ENCODE measurements at regions not wholly inside any gene's neighbourhood (a gene's known extent, or its start where the extent isn't known, plus 50 kb on each side); places are given as distances from the start of the nearest gene placed in this dataset.

DNA sequence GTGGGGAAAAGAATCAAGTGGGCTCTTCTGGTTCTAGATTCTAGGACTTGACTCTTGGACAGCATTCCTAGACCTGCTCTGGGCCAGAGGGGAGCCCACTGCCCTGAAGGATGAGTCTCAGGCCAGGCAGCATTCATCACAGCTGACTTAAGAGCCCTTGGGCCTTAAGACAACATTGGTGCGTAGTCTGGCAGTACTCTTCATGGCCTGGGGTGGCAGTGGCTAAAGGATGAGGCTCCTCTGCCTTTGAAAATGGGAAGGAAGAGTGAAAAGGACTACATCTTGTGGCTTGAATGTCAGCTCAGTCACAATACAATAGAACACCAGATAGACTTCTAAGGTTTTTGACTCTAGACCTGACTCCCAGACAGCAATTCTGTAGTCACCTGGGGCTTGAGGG is 1415.1 kb upstream of the PRMT6 start:
- H3K4me1 Mint-ChIP-seq (ENCODE audit: low read depth): peaks cover 6% of the 10 kb centered on the region
- H3K36me3 Mint-ChIP-seq (ENCODE audit: insufficient read depth): no peaks in the 10 kb centered on the region
- H3K27ac Mint-ChIP-seq: no peak overlapping the region
- H3K9me3 Mint-ChIP-seq (ENCODE audit: low read depth): peaks cover 22% of the 10 kb centered on the region
- H3K4me3 Mint-ChIP-seq (ENCODE audit: low read depth): no peak overlapping the region
- no peaks in the 10 kb centered on the region for H3K27me3 Mint-ChIP-seq
- DNase-seq (ENCODE audit: low spot score, unreplicated experiment): no peak
- TF ChIP-seq, protein P1, sequence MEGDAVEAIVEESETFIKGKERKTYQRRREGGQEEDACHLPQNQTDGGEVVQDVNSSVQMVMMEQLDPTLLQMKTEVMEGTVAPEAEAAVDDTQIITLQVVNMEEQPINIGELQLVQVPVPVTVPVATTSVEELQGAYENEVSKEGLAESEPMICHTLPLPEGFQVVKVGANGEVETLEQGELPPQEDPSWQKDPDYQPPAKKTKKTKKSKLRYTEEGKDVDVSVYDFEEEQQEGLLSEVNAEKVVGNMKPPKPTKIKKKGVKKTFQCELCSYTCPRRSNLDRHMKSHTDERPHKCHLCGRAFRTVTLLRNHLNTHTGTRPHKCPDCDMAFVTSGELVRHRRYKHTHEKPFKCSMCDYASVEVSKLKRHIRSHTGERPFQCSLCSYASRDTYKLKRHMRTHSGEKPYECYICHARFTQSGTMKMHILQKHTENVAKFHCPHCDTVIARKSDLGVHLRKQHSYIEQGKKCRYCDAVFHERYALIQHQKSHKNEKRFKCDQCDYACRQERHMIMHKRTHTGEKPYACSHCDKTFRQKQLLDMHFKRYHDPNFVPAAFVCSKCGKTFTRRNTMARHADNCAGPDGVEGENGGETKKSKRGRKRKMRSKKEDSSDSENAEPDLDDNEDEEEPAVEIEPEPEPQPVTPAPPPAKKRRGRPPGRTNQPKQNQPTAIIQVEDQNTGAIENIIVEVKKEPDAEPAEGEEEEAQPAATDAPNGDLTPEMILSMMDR (IDR thresholded peaks at IDR 0.05; ENCODE audit: unreplicated experiment): no peak

- DNase-seq (ENCODE audit: low spot score, unreplicated experiment): no peak
- Mint-ChIP-seq H3K27me3 (no peaks in the 10 kb centered on the region), H3K36me3 (ENCODE audit: insufficient read depth) (no peaks in the 10 kb centered on the region), H3K9me3 (ENCODE audit: low read depth) (no peaks in the 10 kb centered on the region), H3K27ac (no peak overlapping the region), H3K4me3 (ENCODE audit: low read depth) (no peak overlapping the region), H3K4me1 (ENCODE audit: low read depth) (peaks cover 4% of the 10 kb centered on the region)
- TF ChIP-seq, protein P1 (IDR thresholded peaks at IDR 0.05; ENCODE audit: unreplicated experiment): no peak
These were observed 1404.4 kb upstream of the PRMT6 start for GRCh38 chr1:105652109-105652508.

GRCh38 chr1:105655032-105655431 is 1401.4 kb upstream of the PRMT6 start:
- Mint-ChIP-seq H3K4me1 (ENCODE audit: low read depth) (peaks cover 4% of the 10 kb centered on the region), H3K9me3 (ENCODE audit: low read depth) (no peaks in the 10 kb centered on the region), H3K36me3 (ENCODE audit: insufficient read depth) (no peaks in the 10 kb centered on the region), H3K27me3 (no peaks in the 10 kb centered on the region), H3K4me3 (ENCODE audit: low read depth) (no peak overlapping the region), H3K27ac (no peak overlapping the region)
- TF ChIP-seq, protein P1 (IDR thresholded peaks at IDR 0.05; ENCODE audit: unreplicated experiment): no peak
- no peak for DNase-seq (ENCODE audit: low spot score, unreplicated experiment)

GRCh38 chr1:105664495-105664894 is 1392.0 kb upstream of the PRMT6 start:
- H3K4me1 Mint-ChIP-seq (ENCODE audit: low read depth): no peaks in the 10 kb centered on the region
- no peaks in the 10 kb centered on the region for H3K27me3 Mint-ChIP-seq
- no peak overlapping the region for H3K27ac Mint-ChIP-seq
- H3K4me3 Mint-ChIP-seq (ENCODE audit: low read depth): no peak overlapping the region
- H3K9me3 Mint-ChIP-seq (ENCODE audit: low read depth): no peaks in the 10 kb centered on the region
- H3K36me3 Mint-ChIP-seq (ENCODE audit: insufficient read depth): no peaks in the 10 kb centered on the region
- TF ChIP-seq, protein P1 (IDR thresholded peaks at IDR 0.05; ENCODE audit: unreplicated experiment): no peak
- DNase-seq (ENCODE audit: low spot score, unreplicated experiment): no peak

DNA sequence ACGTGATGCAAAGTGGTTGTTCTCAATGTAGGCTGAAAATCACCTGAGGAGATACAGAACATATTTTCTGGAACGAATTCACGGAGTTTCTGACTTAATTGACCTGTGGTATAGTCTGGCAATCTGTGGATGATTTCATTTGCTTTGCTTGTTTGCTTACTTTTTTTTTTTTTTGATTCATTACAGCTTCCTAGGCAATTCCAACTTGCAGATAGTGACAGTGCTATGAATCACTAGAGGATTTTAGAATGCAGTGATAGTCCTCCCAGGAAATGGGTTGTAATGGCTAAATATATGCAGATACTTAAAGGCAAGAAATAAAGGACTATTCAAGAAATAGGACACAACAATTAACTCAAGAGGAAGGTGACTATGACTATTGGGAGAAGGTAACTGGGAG is 1378.1 kb upstream of the PRMT6 start:
- H3K4me3 Mint-ChIP-seq (ENCODE audit: low read depth): no peak overlapping the region
- no peaks in the 10 kb centered on the region for H3K36me3 Mint-ChIP-seq (ENCODE audit: insufficient read depth)
- H3K27ac Mint-ChIP-seq: no peak overlapping the region
- DNase-seq (ENCODE audit: low spot score, unreplicated experiment): no peak
- no peaks in the 10 kb centered on the region for H3K4me1 Mint-ChIP-seq (ENCODE audit: low read depth)
- TF ChIP-seq, protein P1 (IDR thresholded peaks at IDR 0.05; ENCODE audit: unreplicated experiment): no peak
- H3K9me3 Mint-ChIP-seq (ENCODE audit: low read depth): peaks cover 11% of the 10 kb centered on the region
- H3K27me3 Mint-ChIP-seq: no peaks in the 10 kb centered on the region

All from progenitor cell of endocrine pancreas (in vitro differentiated cells).